CD4-positive, alpha-beta T cell treated with Interleukin-4 for 4 hours (primary cell): ENCODE measurements at regions not wholly inside any gene's neighbourhood (a gene's known extent, or its start where the extent isn't known, plus 50 kb on each side); places are given as distances from the start of the nearest gene placed in this dataset.

ENCODE experiments used
- DNase-seq: peaks from one replicate; pipeline ENCODE4 v3.0.0-alpha.2; 2020

GRCh38 chr1:79785964-79786363 is 779.4 kb upstream of the ADGRL4 start:
- no peak for DNase-seq

- DNase-seq: no peak
Measured at GRCh38 chr1:79785561-79785960, 779.0 kb upstream of the ADGRL4 start.

- no peak for DNase-seq
Measured at GRCh38 chr1:79781261-79781660, 774.7 kb upstream of the ADGRL4 start.

GRCh38 chr1:79777481-79778219 is 771.1 kb upstream of the ADGRL4 start:
- no peak for DNase-seq

GRCh38 chr1:79775402-79775801 is 768.9 kb upstream of the ADGRL4 start:
- no peak for DNase-seq

- DNase-seq: no peak
Measured at GRCh38 chr1:79773385-79773784, 766.9 kb upstream of the ADGRL4 start.

- no peak for DNase-seq
Measured at GRCh38 chr1:79762461-79762860, 755.9 kb upstream of the ADGRL4 start.

- DNase-seq: no peak
Measured at GRCh38 chr1:79760531-79760930, 754.0 kb upstream of the ADGRL4 start.

GRCh38 chr1:79749607-79750006 is 743.1 kb upstream of the ADGRL4 start:
- no peak for DNase-seq

GRCh38 chr1:79745929-79746328 is 739.4 kb upstream of the ADGRL4 start:
- no peak for DNase-seq

- DNase-seq: no peak
Measured at GRCh38 chr1:79744746-79745145, 738.2 kb upstream of the ADGRL4 start.

GRCh38 chr1:79741720-79742421 is 735.3 kb upstream of the ADGRL4 start:
- no peak for DNase-seq

GRCh38 chr1:79738101-79738500 is 731.6 kb upstream of the ADGRL4 start:
- DNase-seq: no peak

- no peak for DNase-seq
Measured at GRCh38 chr1:79737193-79737592, 730.7 kb upstream of the ADGRL4 start.

- no peak for DNase-seq
Measured at GRCh38 chr1:79732950-79733349, 726.4 kb upstream of the ADGRL4 start.

- DNase-seq: no peak
Measured at GRCh38 chr1:79726911-79727310, 720.4 kb upstream of the ADGRL4 start.

- no peak for DNase-seq
Measured at GRCh38 chr1:79726321-79726720, 719.8 kb upstream of the ADGRL4 start.

GRCh38 chr1:79716447-79716846 is 709.9 kb upstream of the ADGRL4 start:
- no peak for DNase-seq

- DNase-seq: no peak
Measured at GRCh38 chr1:79714664-79715063, 708.1 kb upstream of the ADGRL4 start.

- DNase-seq: no peak
Measured at GRCh38 chr1:79711001-79711431, 704.5 kb upstream of the ADGRL4 start.

- no peak for DNase-seq
Measured at GRCh38 chr1:79708646-79709265, 702.2 kb upstream of the ADGRL4 start.

GRCh38 chr1:79705218-79705617 is 698.7 kb upstream of the ADGRL4 start:
- no peak for DNase-seq

GRCh38 chr1:79704067-79704466 is 697.5 kb upstream of the ADGRL4 start:
- no peak for DNase-seq
